ENCODE measurements at regions not wholly inside any gene's neighbourhood (a gene's known extent, or its start where the extent isn't known, plus 50 kb on each side); places are given as distances from the start of the nearest gene placed in this dataset.
"Not testable (repeated sequence)": the region's sequence is repeated elsewhere in the genome, so short reads cannot be mapped to it uniquely, and the experiment has no call there.

- no peak for DNase-seq
Observed at GRCh38 chr21:33121715-33122475, 52.0 kb downstream of the OLIG1 start.

DNA sequence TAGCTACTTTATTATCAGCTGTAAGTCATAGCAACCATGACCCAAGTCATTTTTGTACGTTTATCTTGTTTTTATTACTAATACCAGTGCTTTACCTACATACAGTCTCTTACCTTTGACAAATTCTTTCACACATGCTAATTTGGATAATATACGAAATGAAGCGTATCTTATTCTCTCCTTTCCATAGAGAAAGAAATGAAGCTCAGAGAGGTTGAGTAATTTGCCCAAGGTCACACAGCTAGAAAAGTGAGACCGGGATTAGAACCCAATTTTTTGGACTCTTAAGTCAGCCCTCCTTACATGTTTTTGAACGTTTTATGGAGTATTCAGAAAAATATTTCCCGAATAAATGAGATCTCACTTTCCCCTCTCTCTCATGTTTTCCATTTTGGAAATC, 52.6 kb downstream of the OLIG1 start:
- DNase-seq = no peak

GRCh38 chr21:33123374-33124123, 53.6 kb downstream of the OLIG1 start:
- DNase-seq = no peak

DNA sequence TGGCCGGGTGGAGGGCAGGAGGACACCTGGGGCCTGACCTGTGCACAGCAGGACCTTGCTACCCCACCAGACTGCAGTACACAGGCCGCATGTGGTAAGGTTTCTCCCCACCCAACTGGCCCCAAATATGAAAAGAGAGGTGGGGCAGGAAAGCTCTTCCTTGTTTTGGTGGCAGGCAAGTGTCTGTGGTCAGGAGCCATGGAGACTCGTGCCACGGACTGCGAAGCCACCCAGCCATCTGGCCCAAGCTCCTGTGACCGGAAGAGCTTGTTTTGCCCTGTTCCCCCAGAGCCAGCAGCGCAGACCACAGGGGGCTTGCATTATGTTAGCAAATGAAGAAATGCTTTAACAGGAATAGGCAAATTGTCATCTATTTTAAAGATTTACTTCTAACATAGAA, 54.9 kb downstream of the OLIG1 start:
- no peak for DNase-seq

DNA sequence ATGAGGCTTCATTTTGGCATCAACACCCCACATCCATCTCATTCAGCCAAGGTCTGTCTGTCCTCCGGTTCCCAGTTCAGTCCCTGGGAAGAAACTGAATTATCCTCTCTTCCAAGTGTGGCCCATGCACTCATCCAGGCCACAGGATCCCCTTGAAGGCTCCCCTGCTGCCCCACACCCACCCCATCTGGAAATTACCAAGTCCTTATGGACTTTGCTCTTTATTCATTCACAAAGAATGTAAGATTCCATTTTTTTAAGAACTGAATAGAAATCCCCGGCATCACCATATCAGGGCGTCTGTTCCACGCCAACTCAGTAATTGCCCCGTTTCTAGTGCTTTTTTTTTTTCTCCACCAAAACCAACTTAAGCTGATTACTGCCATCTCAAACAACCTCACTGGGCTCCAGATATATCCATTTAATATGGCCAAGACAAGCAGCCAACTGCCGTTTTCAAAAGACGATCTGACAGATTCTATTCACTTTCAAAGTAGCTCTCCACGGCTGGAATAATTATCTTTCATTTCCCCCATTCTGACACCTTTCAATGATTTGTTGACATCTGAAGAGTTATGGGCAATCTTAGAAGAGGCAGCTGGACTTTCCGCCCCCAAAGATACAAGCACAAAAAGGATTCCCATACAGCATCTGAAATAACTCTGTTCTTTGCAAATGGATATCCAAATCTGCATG, 55.9 kb downstream of the OLIG1 start:
- no peak for DNase-seq

- DNase-seq = no peak
Observed at GRCh38 chr21:33126569-33126968, 56.6 kb downstream of the OLIG1 start.

- DNase-seq = peak; percentile 82
Observed at GRCh38 chr21:33127154-33127867, 57.4 kb downstream of the OLIG1 start.

GRCh38 chr21:33127868-33128242, 57.9 kb downstream of the OLIG1 start:
- no peak for DNase-seq

- DNase-seq = no peak
Observed at GRCh38 chr21:33128538-33128937, 58.6 kb downstream of the OLIG1 start.

- DNase-seq = no peak
Observed at GRCh38 chr21:33132054-33132453, 62.1 kb downstream of the OLIG1 start.

- DNase-seq = no peak
Observed at GRCh38 chr21:33133892-33134291, 64.0 kb downstream of the OLIG1 start.

DNA sequence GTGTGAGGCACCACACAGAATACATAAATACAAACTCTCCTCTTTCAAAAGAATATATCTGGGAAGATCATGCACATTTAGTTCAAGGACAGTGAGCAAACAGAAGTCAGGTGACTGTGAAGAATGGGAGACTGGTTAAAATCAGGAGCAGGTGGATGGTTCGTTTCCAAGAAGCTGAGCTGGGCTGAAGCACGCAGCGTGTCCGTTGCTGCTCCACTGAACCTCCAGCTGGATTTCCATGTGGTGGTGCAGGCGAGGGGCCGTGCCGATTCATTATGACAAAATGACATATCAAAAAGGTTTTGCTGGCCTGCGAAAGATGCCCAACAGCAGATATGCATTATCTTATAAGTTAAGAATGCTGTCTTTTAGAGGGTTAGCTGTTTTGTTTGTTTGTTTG, 66.0 kb downstream of the OLIG1 start:
- no peak for DNase-seq

- DNase-seq = no peak
Observed at GRCh38 chr21:33136847-33137502, 67.0 kb downstream of the OLIG1 start.

DNA sequence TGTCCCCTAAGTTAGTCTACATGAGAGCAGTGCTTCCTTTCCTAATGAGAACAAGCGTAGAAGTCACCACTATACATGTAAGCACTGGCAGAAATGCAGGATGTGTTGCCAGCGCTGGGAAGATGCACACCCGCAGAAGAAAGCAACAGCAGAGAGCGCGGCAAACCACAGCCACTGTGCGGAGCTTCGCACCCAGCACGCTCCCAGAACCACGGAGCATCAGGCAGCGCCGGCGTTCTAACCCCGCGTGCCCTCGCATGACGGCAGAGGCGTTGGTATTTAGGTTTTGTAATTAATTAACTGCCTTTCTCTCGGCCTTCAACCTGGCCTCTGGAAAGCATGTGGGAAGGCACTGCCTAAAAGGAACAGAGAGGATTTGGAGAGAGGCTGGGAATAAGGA, 69.1 kb downstream of the OLIG1 start:
- DNase-seq = no peak

DNA sequence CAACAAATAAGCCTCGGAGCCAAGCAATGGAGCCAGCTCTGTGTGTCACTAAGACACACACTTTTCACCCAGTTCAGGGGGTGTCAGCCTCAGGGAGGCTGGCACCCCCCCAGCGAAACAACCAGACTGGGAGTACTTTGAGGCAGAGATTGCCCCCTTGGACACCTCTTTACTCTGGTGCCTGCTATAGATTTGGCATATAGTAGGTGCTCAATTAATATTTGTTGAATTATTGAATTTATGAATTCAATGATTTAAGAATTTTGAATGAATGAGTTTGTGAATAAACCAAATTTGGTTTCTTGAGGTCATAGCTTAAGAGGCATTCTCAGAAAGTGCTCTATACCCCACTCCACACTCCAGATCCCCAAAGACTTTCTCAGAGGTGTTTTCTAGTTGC, 70.3 kb downstream of the OLIG1 start:
- no peak for DNase-seq

DNA sequence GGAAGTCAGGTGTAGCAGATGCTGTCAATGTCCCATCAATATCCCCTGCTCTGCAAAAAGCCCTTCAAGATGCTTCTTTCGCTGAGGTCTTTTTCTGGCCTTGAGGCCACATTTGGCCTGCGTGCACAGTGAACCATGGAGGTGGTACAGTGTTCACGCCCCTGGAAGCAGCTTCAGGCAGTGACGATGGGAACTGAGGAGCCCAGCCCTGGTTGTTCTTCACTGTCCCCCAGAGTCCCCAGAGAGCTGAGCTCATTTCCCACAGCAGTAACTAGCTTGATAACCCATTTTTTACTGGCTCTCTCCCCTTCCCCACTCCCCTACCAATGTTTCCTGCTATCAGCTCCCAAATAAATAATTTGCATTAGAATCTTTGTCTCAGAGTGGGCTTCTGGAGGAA, 76.5 kb downstream of the OLIG1 start:
- no peak for DNase-seq

DNA sequence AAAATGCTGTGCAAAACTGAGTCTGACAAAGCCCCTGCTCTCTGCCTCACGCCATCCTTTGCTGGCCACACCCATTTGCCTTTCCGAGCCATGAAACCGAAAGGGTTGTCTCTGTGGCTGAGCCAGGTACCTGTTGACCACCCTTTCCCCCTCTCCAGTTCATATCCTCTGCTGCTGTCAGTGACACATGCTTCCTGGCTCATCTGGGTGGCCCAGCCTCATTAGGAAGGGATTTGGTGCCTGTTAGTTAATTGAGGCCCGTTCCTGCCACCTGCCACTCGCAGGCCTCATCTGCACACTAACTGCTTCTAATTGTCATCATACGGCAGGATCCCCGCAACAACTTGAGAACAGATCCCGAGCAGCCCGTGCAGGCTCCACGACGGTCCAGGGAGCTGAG, 79.2 kb downstream of the OLIG1 start:
- DNase-seq = no peak

- DNase-seq = not testable (repeated sequence)
Observed at GRCh38 chr21:33150968-33151367, 78.8 kb upstream of the IFNAR2 start.

DNA sequence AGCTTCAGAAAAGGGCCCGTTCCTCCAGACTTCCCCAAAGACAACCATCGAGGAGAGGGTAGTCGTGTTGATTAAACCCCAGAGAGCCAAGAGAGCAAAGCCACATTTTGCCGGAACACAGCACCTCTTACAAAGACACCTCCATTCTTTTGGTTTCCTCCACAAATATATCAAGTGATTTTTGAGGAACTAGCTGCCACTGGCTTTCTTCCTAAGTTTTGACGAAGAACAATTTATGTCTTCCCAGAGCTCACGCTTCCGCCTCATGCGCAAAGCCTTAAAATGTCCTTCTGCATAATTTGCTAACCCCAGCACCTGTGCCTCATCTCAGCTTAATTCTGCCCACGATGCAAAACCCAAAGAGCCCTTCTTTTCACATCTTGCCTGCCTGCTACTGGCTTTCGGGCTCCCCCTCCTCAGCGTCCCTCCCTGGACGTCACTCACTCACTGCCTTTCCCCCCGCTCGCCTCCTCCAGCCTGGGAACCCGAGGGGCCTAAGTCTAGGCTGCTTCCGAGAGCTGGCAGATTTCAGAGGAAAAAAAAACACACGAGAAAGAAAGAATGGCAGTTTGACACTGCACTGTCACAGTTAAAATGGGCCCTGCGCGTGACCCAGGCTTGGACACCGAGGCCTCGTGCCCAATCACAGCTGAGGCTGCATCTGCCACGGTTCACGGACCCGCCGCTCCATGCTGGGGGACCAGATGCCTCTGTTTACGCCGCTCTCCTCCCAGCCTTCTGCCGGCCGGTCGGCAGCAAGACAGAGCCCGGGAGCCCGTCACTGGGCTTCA, 77.6 kb upstream of the IFNAR2 start:
- DNase-seq = no peak

DNA sequence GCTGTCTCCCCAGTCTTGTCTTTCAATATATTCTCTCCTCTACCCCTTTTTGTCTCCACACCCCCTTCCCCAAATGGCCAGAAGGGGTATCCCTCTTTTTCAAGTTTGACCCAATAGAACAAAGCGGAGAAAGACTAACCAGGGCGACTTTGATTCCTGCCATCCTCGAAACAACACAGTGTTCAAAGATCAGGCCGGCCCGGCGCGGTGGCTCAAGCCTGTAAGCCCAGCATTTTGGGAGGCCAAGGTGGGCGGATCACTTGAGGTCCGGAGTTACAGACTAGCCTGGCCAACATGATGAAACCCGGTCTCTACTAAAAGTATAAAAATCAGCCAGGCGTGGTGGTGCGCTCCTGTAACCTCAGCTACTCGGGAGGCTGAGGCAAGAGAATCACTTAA, 77.0 kb upstream of the IFNAR2 start:
- no peak for DNase-seq

DNA sequence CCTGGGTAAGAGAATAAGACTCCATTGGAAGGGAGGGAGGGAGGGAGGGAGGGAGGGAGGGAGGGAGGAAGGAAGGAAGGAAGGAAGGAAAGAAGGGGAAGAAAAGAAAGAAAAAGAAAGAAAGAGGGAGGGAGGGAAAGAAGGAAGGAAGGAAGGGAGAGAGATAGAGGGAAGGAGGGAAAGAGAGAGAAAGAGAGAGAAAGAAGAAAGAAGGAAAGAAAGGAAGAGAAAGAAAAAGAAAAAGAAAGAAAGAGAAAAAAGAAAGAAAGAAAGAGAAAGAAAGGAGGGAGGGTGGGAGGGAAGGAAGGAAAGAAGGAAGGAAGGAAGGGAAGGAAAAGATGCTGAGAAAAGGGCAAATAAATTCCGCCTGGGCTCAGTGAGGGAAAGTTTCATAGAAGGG, 74.7 kb upstream of the IFNAR2 start:
- DNase-seq = no peak

GRCh38 chr21:33155422-33155821, 74.3 kb upstream of the IFNAR2 start:
- no peak for DNase-seq
